ENCODE measurements at regions not wholly inside any gene's neighbourhood (a gene's known extent, or its start where the extent isn't known, plus 50 kb on each side); places are given as distances from the start of the nearest gene placed in this dataset.

DNA sequence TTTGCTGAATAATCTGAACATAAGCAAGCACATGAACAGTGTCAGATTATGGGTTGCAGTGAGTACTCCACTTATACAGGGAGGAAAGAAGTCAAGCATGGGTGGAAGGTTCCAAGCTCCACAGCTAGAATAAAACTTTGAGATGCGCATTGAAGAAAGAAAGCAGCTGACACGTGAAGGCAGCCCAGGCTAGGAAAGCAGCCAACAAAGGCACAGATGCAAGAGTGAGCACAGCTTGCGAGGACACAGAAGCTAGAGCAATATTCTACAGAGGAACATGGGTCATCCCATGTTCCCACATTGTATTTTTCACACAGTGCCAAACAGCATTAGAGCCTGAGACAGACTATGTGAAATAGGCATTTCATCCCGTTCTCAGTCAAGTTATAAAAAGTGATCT, 194.6 kb upstream of the TBX20 start:
- H3K9ac ChIP-seq (ENCODE audit: low read depth, low read length): no peak overlapping the region
- no peak overlapping the region for H4K8ac ChIP-seq (ENCODE audit: low read depth in 2 of 2, low read length in 2 of 2)
- ChIA-PET POLR2A (ENCODE audit: unreplicated experiment) (no interaction called here), CTCF (no interaction called here)
- BruUV-seq (replicated peaks): no TSS peak
- H3K36me3 ChIP-seq (ENCODE audit: control insufficient read depth, insufficient read depth, low read length): no peaks in the 10 kb centered on the region
- no peak overlapping the region for H3K4ac ChIP-seq (ENCODE audit: low read depth, low read length)
- no peak overlapping the region for H2AFZ ChIP-seq (replicated peaks; ENCODE audit: low read length, poor library complexity)
- H3K9me3 ChIP-seq (ENCODE audit: control insufficient read depth, insufficient read depth, low read length): no peaks in the 10 kb centered on the region
- no peak overlapping the region for H4K91ac ChIP-seq (ENCODE audit: insufficient read depth, low read depth, low read length)
- no peaks in the 10 kb centered on the region for H3K4me1 ChIP-seq (ENCODE audit: control insufficient read depth, insufficient read depth, low read length)
- H3K79me1 ChIP-seq (ENCODE audit: low read depth in 1 of 2, low read length in 2 of 2): no peaks in the 10 kb centered on the region
- no peak overlapping the region for H3K4me3 ChIP-seq (ENCODE audit: insufficient read depth, low read depth, low read length)
- dilution Hi-C loops (cut with HindIII; ENCODE audit: low sequenced_read_pairs, unreplicated experiment) (no loop called here), in situ Hi-C loops (cut with MboI; ENCODE audit: low sequenced_read_pairs) (no loop called here), intact Hi-C loops (cut with micrococcal nuclease) (no loop called here)
- DNase-seq (no peak), ATAC-seq (ENCODE audit: low read depth) (no peak)
- no peak overlapping the region for H3K56ac ChIP-seq (ENCODE audit: extremely low read depth, insufficient read depth, low read length)
- no peak overlapping the region for H2AK9ac ChIP-seq (replicated peaks; ENCODE audit: low read depth, low read length, poor library complexity)
- no peaks in the 10 kb centered on the region for H3K9me1 ChIP-seq (ENCODE audit: insufficient read depth, low read length)
- H3K4me2 ChIP-seq (ENCODE audit: low read depth, low read length): no peak overlapping the region
- H3K18ac ChIP-seq (ENCODE audit: low read depth, low read length): no peak overlapping the region
- no peak overlapping the region for H2BK15ac ChIP-seq (ENCODE audit: low read depth, low read length)
- TF ChIP-seq RAD21 (IDR thresholded peaks at IDR 0.05; ENCODE audit: low read length) (no peak), CTCF (conservative IDR thresholded peaks at IDR 0.05; ENCODE audit: low read depth, low read length) (no peak), MXI1 (IDR thresholded peaks at IDR 0.05; ENCODE audit: borderline replicate concordance, low read depth, low read length) (no peak), MAFK (IDR thresholded peaks at IDR 0.05; ENCODE audit: low read depth, low read length) (no peak), CEBPB (IDR thresholded peaks at IDR 0.05; ENCODE audit: low read depth, low read length) (no peak), FOS (IDR thresholded peaks at IDR 0.05; ENCODE audit: low read depth, low read length) (no peak), RFX5 (IDR thresholded peaks at IDR 0.05; ENCODE audit: low read depth, low read length) (no peak), NFE2L2 (IDR thresholded peaks at IDR 0.05; ENCODE audit: low read depth, low read length) (no peak), SMC3 (IDR thresholded peaks at IDR 0.05; ENCODE audit: low read depth, low read length) (no peak)
- TF ChIP-seq, protein P1, sequence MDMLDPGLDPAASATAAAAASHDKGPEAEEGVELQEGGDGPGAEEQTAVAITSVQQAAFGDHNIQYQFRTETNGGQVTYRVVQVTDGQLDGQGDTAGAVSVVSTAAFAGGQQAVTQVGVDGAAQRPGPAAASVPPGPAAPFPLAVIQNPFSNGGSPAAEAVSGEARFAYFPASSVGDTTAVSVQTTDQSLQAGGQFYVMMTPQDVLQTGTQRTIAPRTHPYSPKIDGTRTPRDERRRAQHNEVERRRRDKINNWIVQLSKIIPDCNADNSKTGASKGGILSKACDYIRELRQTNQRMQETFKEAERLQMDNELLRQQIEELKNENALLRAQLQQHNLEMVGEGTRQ (IDR thresholded peaks at IDR 0.05; ENCODE audit: low read depth, low read length): no peak
- TF ChIP-seq, protein P2, sequence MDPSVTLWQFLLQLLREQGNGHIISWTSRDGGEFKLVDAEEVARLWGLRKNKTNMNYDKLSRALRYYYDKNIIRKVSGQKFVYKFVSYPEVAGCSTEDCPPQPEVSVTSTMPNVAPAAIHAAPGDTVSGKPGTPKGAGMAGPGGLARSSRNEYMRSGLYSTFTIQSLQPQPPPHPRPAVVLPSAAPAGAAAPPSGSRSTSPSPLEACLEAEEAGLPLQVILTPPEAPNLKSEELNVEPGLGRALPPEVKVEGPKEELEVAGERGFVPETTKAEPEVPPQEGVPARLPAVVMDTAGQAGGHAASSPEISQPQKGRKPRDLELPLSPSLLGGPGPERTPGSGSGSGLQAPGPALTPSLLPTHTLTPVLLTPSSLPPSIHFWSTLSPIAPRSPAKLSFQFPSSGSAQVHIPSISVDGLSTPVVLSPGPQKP (IDR thresholded peaks at IDR 0.05; ENCODE audit: borderline replicate concordance, low read depth, low read length): no peak
- H3K27me3 ChIP-seq (ENCODE audit: control insufficient read depth, insufficient read depth, low read length): 0 out of 2 replicates have a peak, but pooled peaks cover under 1% of the 10 kb centered on the region
- H2BK20ac ChIP-seq (ENCODE audit: low read depth, low read length): no peak overlapping the region
- H3K14ac ChIP-seq (replicated peaks; ENCODE audit: low read depth, low read length): no peak overlapping the region
- H2BK5ac ChIP-seq (ENCODE audit: low read depth, low read length, poor library complexity, severe bottlenecking): no peak overlapping the region
- H4K5ac ChIP-seq (ENCODE audit: low read depth, low read length): no peak overlapping the region
- H4K20me1 ChIP-seq (ENCODE audit: insufficient read depth, low read length): no peaks in the 10 kb centered on the region
- no peak overlapping the region for H3K23ac ChIP-seq (ENCODE audit: low read depth, low read length)
- no peak overlapping the region for H2AK5ac ChIP-seq (ENCODE audit: low read depth, low read length)
- no peak overlapping the region for H3K27ac ChIP-seq (ENCODE audit: insufficient read depth, low read length)
- WGBS, 2 experiments (ENCODE audit: extremely low coverage in 2 of 2, insufficient read length in 1 of 2): 25% methylated on average over 2 of the region's 4 CpGs; no CpG with 5 or more reads in 1 of the 2 experiments
- H2BK120ac ChIP-seq (ENCODE audit: low read depth, low read length): no peak overlapping the region

All from IMR-90 (cell line).